ENCODE measurements at regions not wholly inside any gene's neighbourhood (a gene's known extent, or its start where the extent isn't known, plus 50 kb on each side); places are given as distances from the start of the nearest gene placed in this dataset.
"Not testable (repeated sequence)": the region's sequence is repeated elsewhere in the genome, so short reads cannot be mapped to it uniquely, and the experiment has no call there.

GRCh38 chr1:115507901-115508300 lies 133.9 kb upstream of the VANGL1 start:
- no peak overlapping the region for H3K4me3 ChIP-seq (ENCODE audit: control insufficient read depth, low read depth, low read length)
- no peak for DNase-seq (ENCODE audit: low read depth)
- TF ChIP-seq CTCF (IDR thresholded peaks at IDR 0.05; ENCODE audit: control insufficient read depth, insufficient read depth, low read depth, low read length, missing control alignments), result no peak

- no peak overlapping the region for H3K4me3 ChIP-seq (ENCODE audit: control insufficient read depth, low read depth, low read length)
- peak; percentile 69 for TF ChIP-seq CTCF (IDR thresholded peaks at IDR 0.05; ENCODE audit: control insufficient read depth, insufficient read depth, low read depth, low read length, missing control alignments)
- DNase-seq (ENCODE audit: low read depth), result no peak
Observed at GRCh38 chr1:115506924-115507589, 134.7 kb upstream of the VANGL1 start.

GRCh38 chr1:115506518-115506917 lies 135.3 kb upstream of the VANGL1 start:
- no peak for TF ChIP-seq CTCF (IDR thresholded peaks at IDR 0.05; ENCODE audit: control insufficient read depth, insufficient read depth, low read depth, low read length, missing control alignments)
- no peak for DNase-seq (ENCODE audit: low read depth)
- no peak overlapping the region for H3K4me3 ChIP-seq (ENCODE audit: control insufficient read depth, low read depth, low read length)

- no peak for TF ChIP-seq CTCF (IDR thresholded peaks at IDR 0.05; ENCODE audit: control insufficient read depth, insufficient read depth, low read depth, low read length, missing control alignments)
- no peak overlapping the region for H3K4me3 ChIP-seq (ENCODE audit: control insufficient read depth, low read depth, low read length)
- no peak for DNase-seq (ENCODE audit: low read depth)
Observed at GRCh38 chr1:115505148-115505571, 136.6 kb upstream of the VANGL1 start.

GRCh38 chr1:115502183-115502582 lies 139.6 kb upstream of the VANGL1 start:
- not testable (repeated sequence) for H3K4me3 ChIP-seq (ENCODE audit: control insufficient read depth, low read depth, low read length)

GRCh38 chr1:115501476-115501875 lies 140.3 kb upstream of the VANGL1 start:
- TF ChIP-seq CTCF (IDR thresholded peaks at IDR 0.05; ENCODE audit: control insufficient read depth, insufficient read depth, low read depth, low read length, missing control alignments), result no peak
- no peak overlapping the region for H3K4me3 ChIP-seq (ENCODE audit: control insufficient read depth, low read depth, low read length)
- no peak for DNase-seq (ENCODE audit: low read depth)

More at GRCh38 chr1:115502183-115502582, 139.6 kb upstream of the VANGL1 start:
- not testable (repeated sequence) for DNase-seq (ENCODE audit: low read depth)

GRCh38 chr1:115499253-115499652 lies 142.5 kb upstream of the VANGL1 start:
- TF ChIP-seq CTCF (IDR thresholded peaks at IDR 0.05; ENCODE audit: control insufficient read depth, insufficient read depth, low read depth, low read length, missing control alignments), result no peak
- no peak overlapping the region for H3K4me3 ChIP-seq (ENCODE audit: control insufficient read depth, low read depth, low read length)
- no peak for DNase-seq (ENCODE audit: low read depth)

All from AG09309 (cell line).